ENCODE measurements at regions not wholly inside any gene's neighbourhood (a gene's known extent, or its start where the extent isn't known, plus 50 kb on each side); places are given as distances from the start of the nearest gene placed in this dataset.

DNA sequence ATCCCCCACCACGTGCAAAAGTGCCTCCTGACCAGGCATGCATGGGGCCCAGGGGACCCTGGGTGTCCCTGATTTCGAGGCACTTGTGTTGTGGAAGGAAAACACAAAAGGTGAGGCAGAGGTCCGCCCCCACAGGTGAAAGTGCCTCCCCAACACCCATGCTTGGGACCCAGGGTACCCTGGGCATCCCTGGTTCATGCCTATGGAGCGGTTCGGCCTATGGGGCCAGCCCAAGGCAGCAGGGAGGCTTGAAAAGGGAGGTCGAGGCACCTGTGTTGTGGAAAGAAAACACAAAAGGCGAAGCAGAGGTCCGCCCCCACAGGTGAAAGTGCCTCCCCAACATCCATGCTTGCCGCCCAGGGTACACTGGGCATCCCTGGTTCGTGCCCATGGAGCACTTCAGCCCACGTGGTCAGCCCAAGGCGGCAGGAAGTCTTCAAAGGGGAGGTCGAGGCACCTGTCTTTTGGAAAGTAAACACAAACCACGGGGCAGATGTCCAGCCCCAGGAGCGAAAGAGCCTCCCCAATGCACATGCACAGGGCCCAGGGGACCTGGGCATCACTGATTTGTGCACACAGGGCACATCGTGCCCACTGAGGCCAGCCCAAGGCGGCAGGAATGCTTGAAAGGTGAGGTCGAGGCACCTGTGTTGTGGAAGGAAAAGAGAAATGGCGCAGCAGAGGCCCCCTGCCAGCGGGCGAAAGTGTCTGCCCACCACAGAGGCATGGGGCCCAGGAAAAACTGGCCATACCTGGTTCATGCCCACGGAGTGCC is 375.5 kb downstream of the ALG10 start:
- Mint-ChIP-seq H3K27ac (ENCODE audit: unreplicated experiment) (no peak overlapping the region), H3K27me3 (ENCODE audit: unreplicated experiment) (no peaks in the 10 kb centered on the region), H3K4me1 (ENCODE audit: low read depth, unreplicated experiment) (no peaks in the 10 kb centered on the region), H3K4me3 (ENCODE audit: unreplicated experiment) (no peak overlapping the region), H3K36me3 (ENCODE audit: unreplicated experiment) (no peaks in the 10 kb centered on the region), H3K9me3 (ENCODE audit: unreplicated experiment) (peaks cover 1% of the 10 kb centered on the region)
- DNase-seq, result no peak
- TF ChIP-seq, protein P1, sequence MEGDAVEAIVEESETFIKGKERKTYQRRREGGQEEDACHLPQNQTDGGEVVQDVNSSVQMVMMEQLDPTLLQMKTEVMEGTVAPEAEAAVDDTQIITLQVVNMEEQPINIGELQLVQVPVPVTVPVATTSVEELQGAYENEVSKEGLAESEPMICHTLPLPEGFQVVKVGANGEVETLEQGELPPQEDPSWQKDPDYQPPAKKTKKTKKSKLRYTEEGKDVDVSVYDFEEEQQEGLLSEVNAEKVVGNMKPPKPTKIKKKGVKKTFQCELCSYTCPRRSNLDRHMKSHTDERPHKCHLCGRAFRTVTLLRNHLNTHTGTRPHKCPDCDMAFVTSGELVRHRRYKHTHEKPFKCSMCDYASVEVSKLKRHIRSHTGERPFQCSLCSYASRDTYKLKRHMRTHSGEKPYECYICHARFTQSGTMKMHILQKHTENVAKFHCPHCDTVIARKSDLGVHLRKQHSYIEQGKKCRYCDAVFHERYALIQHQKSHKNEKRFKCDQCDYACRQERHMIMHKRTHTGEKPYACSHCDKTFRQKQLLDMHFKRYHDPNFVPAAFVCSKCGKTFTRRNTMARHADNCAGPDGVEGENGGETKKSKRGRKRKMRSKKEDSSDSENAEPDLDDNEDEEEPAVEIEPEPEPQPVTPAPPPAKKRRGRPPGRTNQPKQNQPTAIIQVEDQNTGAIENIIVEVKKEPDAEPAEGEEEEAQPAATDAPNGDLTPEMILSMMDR (IDR thresholded peaks at IDR 0.05; ENCODE audit: partially characterized antibody, unreplicated experiment), result no peak

DNA sequence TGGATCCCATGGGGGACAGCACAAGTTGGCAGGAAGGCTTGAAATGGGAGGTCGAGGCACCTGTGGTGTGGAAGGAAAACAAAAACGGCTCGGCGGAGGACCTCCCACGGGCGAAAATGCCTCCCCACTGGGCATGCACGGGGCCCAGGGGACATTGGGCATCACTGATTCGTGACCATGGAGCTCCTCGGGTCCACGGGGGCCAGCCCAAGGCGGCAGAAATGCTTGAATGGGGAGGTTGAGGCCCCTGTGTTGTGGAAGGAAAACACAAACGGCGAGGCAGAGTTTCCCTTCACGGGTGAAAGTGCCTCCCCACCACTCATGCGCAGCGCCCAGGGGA is 376.0 kb downstream of the ALG10 start:
- DNase-seq, result peak; percentile 1
- TF ChIP-seq, protein P1 (IDR thresholded peaks at IDR 0.05; ENCODE audit: partially characterized antibody, unreplicated experiment), result no peak
- Mint-ChIP-seq H3K9me3 (ENCODE audit: unreplicated experiment) (peaks cover 1% of the 10 kb centered on the region), H3K36me3 (ENCODE audit: unreplicated experiment) (no peaks in the 10 kb centered on the region), H3K4me3 (ENCODE audit: unreplicated experiment) (no peak overlapping the region), H3K27me3 (ENCODE audit: unreplicated experiment) (no peaks in the 10 kb centered on the region), H3K27ac (ENCODE audit: unreplicated experiment) (no peak overlapping the region), H3K4me1 (ENCODE audit: low read depth, unreplicated experiment) (no peaks in the 10 kb centered on the region)

DNA sequence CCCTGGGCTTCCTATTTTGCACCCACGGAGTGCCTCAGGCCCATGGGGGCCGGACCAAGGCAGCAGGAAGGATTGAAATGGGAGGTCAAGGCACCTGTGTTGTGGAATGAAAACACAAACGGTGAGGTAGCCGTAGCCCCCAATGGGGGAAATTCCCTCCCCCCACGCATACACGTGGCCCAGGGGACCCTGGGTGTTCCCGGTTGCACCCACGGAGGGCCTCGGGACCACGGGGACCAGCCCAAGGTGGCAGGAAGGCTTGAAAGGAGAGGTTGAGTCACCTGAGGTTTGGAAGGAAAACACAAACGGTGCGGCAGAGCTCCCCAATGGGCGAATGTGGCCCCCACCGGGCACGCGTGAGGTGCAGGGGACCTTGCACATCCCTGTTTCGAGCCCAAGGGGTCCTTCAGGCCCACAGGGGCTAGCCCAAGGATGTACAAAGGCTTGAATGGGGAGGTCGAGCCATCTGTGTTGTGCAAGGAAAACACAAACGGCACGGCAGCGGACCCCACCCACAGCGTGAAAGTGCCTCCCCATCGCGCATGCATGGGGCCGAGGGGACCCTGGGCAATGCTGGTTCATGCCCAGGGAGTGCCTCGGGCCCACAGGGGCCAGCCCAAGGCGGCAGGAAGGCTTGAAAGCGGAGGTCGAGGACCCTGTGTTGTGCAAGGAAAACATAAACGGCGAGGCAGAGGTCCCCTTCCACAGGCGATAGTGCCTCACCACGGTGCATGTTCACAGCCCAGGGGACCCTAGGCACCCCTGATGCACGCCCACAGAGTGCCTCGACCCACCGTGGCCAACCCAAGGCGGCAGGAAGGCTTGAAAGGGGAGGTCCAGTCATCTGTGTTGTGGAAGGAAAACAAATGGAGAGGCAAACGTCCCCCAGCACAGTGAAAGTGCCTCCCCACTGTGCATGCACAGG is 376.7 kb downstream of the ALG10 start:
- Mint-ChIP-seq H3K36me3 (ENCODE audit: unreplicated experiment) (no peaks in the 10 kb centered on the region), H3K9me3 (ENCODE audit: unreplicated experiment) (peaks cover 1% of the 10 kb centered on the region), H3K27me3 (ENCODE audit: unreplicated experiment) (no peaks in the 10 kb centered on the region), H3K4me3 (ENCODE audit: unreplicated experiment) (no peak overlapping the region), H3K4me1 (ENCODE audit: low read depth, unreplicated experiment) (no peaks in the 10 kb centered on the region), H3K27ac (ENCODE audit: unreplicated experiment) (no peak overlapping the region)
- peak; percentile 3 for DNase-seq
- TF ChIP-seq, protein P1 (IDR thresholded peaks at IDR 0.05; ENCODE audit: partially characterized antibody, unreplicated experiment), result no peak

DNA sequence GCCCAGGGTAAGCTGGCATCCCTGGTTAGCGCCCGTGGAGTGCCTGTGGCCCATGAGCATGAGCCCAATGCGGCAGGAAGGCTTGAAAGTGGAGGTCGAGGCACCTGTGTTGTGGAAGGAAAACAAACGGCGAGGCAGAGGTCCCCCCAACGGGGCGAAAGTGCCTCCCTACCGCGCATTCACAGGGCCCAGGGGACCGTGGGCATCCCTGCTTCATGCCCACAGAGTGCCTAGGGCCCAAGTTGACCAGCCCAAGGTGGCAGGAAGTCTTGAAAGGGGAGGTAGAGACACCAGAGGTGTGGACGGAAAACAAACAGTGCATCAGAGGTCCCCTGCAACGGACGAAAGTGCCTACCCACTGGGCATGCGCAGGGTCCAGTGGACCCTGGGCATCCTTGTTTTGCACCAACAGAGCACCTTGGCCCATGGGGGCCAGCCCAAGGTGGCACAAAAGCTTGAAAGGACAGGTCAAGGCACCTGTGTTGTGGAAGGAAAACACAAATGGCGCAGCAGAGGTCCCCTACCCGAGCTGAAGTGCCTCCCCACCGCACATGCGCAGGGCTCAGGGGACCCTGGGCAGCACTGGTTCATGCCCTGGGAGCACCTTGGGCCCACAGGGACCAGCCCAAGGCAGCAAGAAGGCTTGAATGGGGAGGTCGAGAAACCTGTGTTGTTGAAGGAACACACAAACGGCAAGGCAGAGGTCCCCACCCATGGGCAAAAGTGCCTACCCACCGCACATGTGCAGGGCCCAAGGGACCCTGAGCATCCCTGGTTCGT is 377.5 kb downstream of the ALG10 start:
- Mint-ChIP-seq H3K27me3 (ENCODE audit: unreplicated experiment) (no peaks in the 10 kb centered on the region), H3K27ac (ENCODE audit: unreplicated experiment) (no peak overlapping the region), H3K4me3 (ENCODE audit: unreplicated experiment) (no peak overlapping the region), H3K4me1 (ENCODE audit: low read depth, unreplicated experiment) (no peaks in the 10 kb centered on the region), H3K9me3 (ENCODE audit: unreplicated experiment) (no peaks in the 10 kb centered on the region), H3K36me3 (ENCODE audit: unreplicated experiment) (no peaks in the 10 kb centered on the region)
- DNase-seq, result peak; percentile 1
- TF ChIP-seq, protein P1 (IDR thresholded peaks at IDR 0.05; ENCODE audit: partially characterized antibody, unreplicated experiment), result no peak
